IMR-90 (cell line): ENCODE measurements at regions not wholly inside any gene's neighbourhood (a gene's known extent, or its start where the extent isn't known, plus 50 kb on each side); places are given as distances from the start of the nearest gene placed in this dataset.

ENCODE experiments used
- ATAC-seq: fragments of 200-7000 bp; cut with Tn5 transposase; 2 replicates; pipeline ENCODE4 v1.9.1; 2020; ENCODE audit warnings: low read depth, mild to moderate bottlenecking, moderate library complexity
- BruUV-seq: library from RNA; stranded (reverse); fragments of 400-500 nt; replicated peaks from 2 replicates; lab custom pipeline; 2021; lab: Mats Ljungman, UMichigan
- CTCF ChIA-PET: fragments of 300-600 bp; formaldehyde crosslinking; extraction: SDS; loops from one replicate; lab custom pipeline; 2021; ENCODE audit warnings: antibody characterized with exemption; lab: Yijun Ruan, JAX
- POLR2A ChIA-PET: fragments of 300-600 bp; sonication (Branson Sonifier 250); formaldehyde crosslinking; loops from one replicate; lab custom pipeline; 2022; ENCODE audit warnings: antibody characterized with exemption; ENCODE audit not compliant: unreplicated experiment; lab: Charles Lee
- DNase-seq: peaks from one replicate; pipeline ENCODE4 v3.0.0; 2013
- H2AFZ ChIP-seq: replicated peaks from 2 replicates; pipeline ENCODE3; 2013; ENCODE audit warnings: low read length, mild to moderate bottlenecking; ENCODE audit not compliant: poor library complexity
- H2AK5ac ChIP-seq: 2 replicates; pipeline ENCODE4 v1.6.1; 2013; ENCODE audit warnings: low read depth, low read length, inconsistent platforms
- H2AK9ac ChIP-seq: replicated peaks from 2 replicates; pipeline ENCODE3; 2013; ENCODE audit warnings: mild to moderate bottlenecking, low read depth, low read length, moderate library complexity; ENCODE audit not compliant: poor library complexity
- H2BK120ac ChIP-seq: 2 replicates; pipeline ENCODE4 v1.6.1; 2013; ENCODE audit warnings: low read depth, low read length, inconsistent platforms
- H2BK15ac ChIP-seq: 3 replicates; pipeline ENCODE4 v1.6.1; 2013; ENCODE audit warnings: low read depth, low read length, inconsistent platforms
- H2BK20ac ChIP-seq: 2 replicates; pipeline ENCODE4 v1.6.1; 2013; ENCODE audit warnings: low read depth, mild to moderate bottlenecking, inconsistent platforms, low read length, moderate library complexity
- H2BK5ac ChIP-seq: 2 replicates; pipeline ENCODE4 v1.6.1; 2013; ENCODE audit warnings: mild to moderate bottlenecking, low read depth, low read length, inconsistent platforms; ENCODE audit not compliant: poor library complexity, severe bottlenecking
- H3K14ac ChIP-seq: replicated peaks from 2 replicates; pipeline ENCODE4 v1.6.1; 2013; ENCODE audit warnings: low read depth, low read length, inconsistent platforms
- H3K18ac ChIP-seq: 2 replicates; pipeline ENCODE4 v1.6.1; 2013; ENCODE audit warnings: low read depth, low read length, control low read depth
- H3K23ac ChIP-seq: 2 replicates; pipeline ENCODE4 v1.6.1; 2013; ENCODE audit warnings: low read depth, low read length, inconsistent platforms
- H3K27ac ChIP-seq: 2 replicates; pipeline ENCODE4 v1.5.1; 2013; ENCODE audit warnings: mild to moderate bottlenecking, control low read depth, low read length; ENCODE audit not compliant: insufficient read depth
- H3K27me3 ChIP-seq: 2 replicates; pipeline ENCODE4 v1.6.1; 2013; ENCODE audit warnings: low read length; ENCODE audit not compliant: control insufficient read depth, insufficient read depth
- H3K36me3 ChIP-seq: 2 replicates; pipeline ENCODE4 v1.6.1; 2013; ENCODE audit warnings: low read length, mixed read lengths; ENCODE audit not compliant: control insufficient read depth, insufficient read depth
- H3K4ac ChIP-seq: 2 replicates; pipeline ENCODE4 v1.6.1; 2013; ENCODE audit warnings: low read depth, low read length, inconsistent platforms
- H3K4me1 ChIP-seq: 2 replicates; pipeline ENCODE4 v1.6.1; 2013; ENCODE audit warnings: low read length, mixed read lengths; ENCODE audit not compliant: control insufficient read depth, insufficient read depth
- H3K4me2 ChIP-seq: 2 replicates; pipeline ENCODE4 v1.6.1; 2013; ENCODE audit warnings: low read depth, mild to moderate bottlenecking, control low read depth, low read length, moderate library complexity
- H3K4me3 ChIP-seq: 2 replicates; pipeline ENCODE4 v1.5.1; 2013; ENCODE audit warnings: low read depth, mild to moderate bottlenecking, control low read depth, low read length, moderate library complexity; ENCODE audit not compliant: insufficient read depth
- H3K56ac ChIP-seq: 2 replicates; pipeline ENCODE4 v1.6.1; 2013; ENCODE audit warnings: low read length, inconsistent platforms; ENCODE audit not compliant: insufficient read depth; ENCODE audit errors: extremely low read depth
- H3K79me1 ChIP-seq, 2 experiments: 2 replicates each; pipeline ENCODE4 v1.6.1; 2013; ENCODE audit warnings: low read length in 2 of 2, inconsistent platforms in 1 of 2, low read depth in 1 of 2
- H3K9ac ChIP-seq: 2 replicates; pipeline ENCODE4 v1.6.1; 2013; ENCODE audit warnings: low read depth, low read length, control low read depth
- H3K9me1 ChIP-seq: 2 replicates; pipeline ENCODE4 v1.6.1; 2013; ENCODE audit warnings: low read length, inconsistent platforms; ENCODE audit not compliant: insufficient read depth
- H3K9me3 ChIP-seq: 2 replicates; pipeline ENCODE4 v1.6.1; 2013; ENCODE audit warnings: low read length; ENCODE audit not compliant: control insufficient read depth, insufficient read depth
- H4K20me1 ChIP-seq: 2 replicates; pipeline ENCODE4 v1.6.1; 2013; ENCODE audit warnings: low read length, inconsistent platforms; ENCODE audit not compliant: insufficient read depth
- H4K5ac ChIP-seq: 2 replicates; pipeline ENCODE4 v1.6.1; 2013; ENCODE audit warnings: mild to moderate bottlenecking, low read depth, low read length, control low read depth
- H4K8ac ChIP-seq, 2 experiments: 2 replicates each; pipeline ENCODE4 v1.6.1; 2013; ENCODE audit warnings: low read depth in 2 of 2, low read length in 2 of 2, control low read depth in 1 of 2, inconsistent platforms in 1 of 2
- H4K91ac ChIP-seq: 2 replicates; pipeline ENCODE4 v1.6.1; 2013; ENCODE audit warnings: low read depth, low read length, inconsistent platforms; ENCODE audit not compliant: insufficient read depth
- MAZ ChIP-seq: IDR thresholded peaks from 2 replicates; pipeline ENCODE4 v1.6.1; 2012; ENCODE audit warnings: low read depth, mild to moderate bottlenecking, low read length, improper control_type of control experiment, moderate library complexity, borderline replicate concordance
- USF2 ChIP-seq: fragments of 150-350 bp; IDR thresholded peaks from 2 replicates; pipeline ENCODE4 v1.6.1; 2017; ENCODE audit warnings: mild to moderate bottlenecking, antibody characterized with exemption, low read length, low read depth
- WGBS, 2 experiments: methylation state at CpG; one replicate each; pipeline versions ENCODE4 v1.1.5 to v1.1.7; 2013; ENCODE audit warnings: missing lambda C conversion rate in 2 of 2; ENCODE audit not compliant: insufficient read length in 1 of 2; ENCODE audit errors: extremely low coverage in 2 of 2; 5-methylcytosine and 5-hydroxymethylcytosine counted together
- dilution Hi-C: fragments of 300-500 bp; cut with HindIII; formaldehyde crosslinking; loops from one replicate; pipeline ENCODE4 v1.14.3; 2018; ENCODE audit warnings: low sequenced_read_pairs; ENCODE audit not compliant: unreplicated experiment
- in situ Hi-C: fragments of 300-500 bp; cut with MboI; formaldehyde crosslinking; loops from 3 replicates; pipeline ENCODE4 v1.14.3; 2019; ENCODE audit warnings: low sequenced_read_pairs, inconsistent platforms, mixed read lengths
- intact Hi-C: fragments of 100-400 bp; cut with micrococcal nuclease; formaldehyde crosslinking; loops from 2 replicates; pipeline ENCODE4 v1.10.0; 2022

GRCh38 chr6:122116119-122116834, 283.2 kb upstream of the HSF2 start:
- ATAC-seq (no peak; the same call in 1 of the 2 replicates), DNase-seq (no peak)
- Histone ChIP-seq H3K18ac (no peak overlapping the region), H4K20me1 (no peaks in the 10 kb centered on the region), H3K4me1 (no peaks in the 10 kb centered on the region), H4K91ac (no peak overlapping the region), H4K5ac (no peak overlapping the region), H4K8ac (no peak overlapping the region), H2AK9ac (no peak overlapping the region), H3K14ac (no peak overlapping the region), H3K4ac (no peak overlapping the region), H2BK15ac (no peak overlapping the region), H3K9ac (no peak overlapping the region), H3K9me3 (no peaks in the 10 kb centered on the region), H2AK5ac (no peak overlapping the region), H3K27ac (no peak overlapping the region), H3K79me1 (no peaks in the 10 kb centered on the region), H3K4me2 (no peak overlapping the region), H3K27me3 (no peaks in the 10 kb centered on the region), H2AFZ (no peak overlapping the region), H3K23ac (no peak overlapping the region), H2BK20ac (no peak overlapping the region), H3K56ac (no peak overlapping the region), H3K9me1 (no peaks in the 10 kb centered on the region), H2BK5ac (no peak overlapping the region), H2BK120ac (no peak overlapping the region), H3K36me3 (no peaks in the 10 kb centered on the region), H3K4me3 (no peak overlapping the region)
- WGBS, 2 experiments: 17% methylated on average over 1 of the region's 5 CpGs; no CpG with 5 or more reads in 1 of the 2 experiments
- intact Hi-C loops: no loop called here
- in situ Hi-C loops: no loop called here
- dilution Hi-C loops: no loop called here
- no peak for TF ChIP-seq MAZ
- TF ChIP-seq USF2: no peak
- no TSS peak for BruUV-seq
- CTCF ChIA-PET: no interaction called here
- POLR2A ChIA-PET: no interaction called here
